PFSK-1 (cell line): ENCODE measurements at regions not wholly inside any gene's neighbourhood (a gene's known extent, or its start where the extent isn't known, plus 50 kb on each side); places are given as distances from the start of the nearest gene placed in this dataset.

Experiments
- FOXP2 ChIP-seq: optimal IDR thresholded peaks from 2 replicates; pipeline ENCODE3; 2011; ENCODE audit warnings: borderline replicate concordance, control low read depth, inconsistent platforms; ENCODE audit not compliant: insufficient read depth; ENCODE audit errors: extremely low read length, extremely low read depth
- POLR2AphosphoS5 ChIP-seq: IDR thresholded peaks from 2 replicates; pipeline ENCODE4 v1.6.1; 2012; ENCODE audit warnings: low read depth, mild to moderate bottlenecking, control low read depth, low read length, moderate library complexity
- REST ChIP-seq, 2 experiments: IDR thresholded peaks; 2 replicates each; pipeline versions ENCODE4 v1.6.1 to v1.8.0; 2011 to 2012; ENCODE audit warnings: low read depth in 2 of 2, low read length in 2 of 2, control low read depth in 1 of 2, inconsistent platforms in 1 of 2, mild to moderate bottlenecking in 1 of 2, moderate library complexity in 1 of 2; ENCODE audit not compliant: insufficient read depth in 1 of 2
- SIN3A ChIP-seq: IDR thresholded peaks from 2 replicates; pipeline ENCODE4 v1.6.1; 2012; ENCODE audit warnings: mild to moderate bottlenecking, low read length, moderate library complexity, borderline replicate concordance; ENCODE audit not compliant: insufficient read depth
- TAF1 ChIP-seq: IDR thresholded peaks from 2 replicates; pipeline ENCODE4 v1.6.1; 2012; ENCODE audit warnings: low read length, control low read depth, borderline replicate concordance; ENCODE audit not compliant: insufficient read depth

- TF ChIP-seq SIN3A = no peak
- no peak for TF ChIP-seq REST (IDR thresholded peaks at IDR 0.05; ENCODE audit: insufficient read depth in 1 of 2, low read depth in 2 of 2, low read length in 2 of 2)
- no peak for TF ChIP-seq FOXP2
- TF ChIP-seq POLR2AphosphoS5 = no peak
- TF ChIP-seq TAF1 = no peak
These were observed 101.5 kb upstream of the ADGRL2 start for GRCh38 chr1:81699234-81699633.

GRCh38 chr1:81695741-81696140, 105.0 kb upstream of the ADGRL2 start:
- no peak for TF ChIP-seq POLR2AphosphoS5
- no peak for TF ChIP-seq FOXP2
- no peak for TF ChIP-seq REST (IDR thresholded peaks at IDR 0.05; ENCODE audit: insufficient read depth in 1 of 2, low read depth in 2 of 2, low read length in 2 of 2)
- no peak for TF ChIP-seq TAF1
- no peak for TF ChIP-seq SIN3A

GRCh38 chr1:81693316-81693715, 107.4 kb upstream of the ADGRL2 start:
- no peak for TF ChIP-seq FOXP2
- no peak for TF ChIP-seq POLR2AphosphoS5
- TF ChIP-seq SIN3A = no peak
- no peak for TF ChIP-seq TAF1
- no peak for TF ChIP-seq REST (IDR thresholded peaks at IDR 0.05; ENCODE audit: insufficient read depth in 1 of 2, low read depth in 2 of 2, low read length in 2 of 2)

GRCh38 chr1:81690676-81691453, 109.9 kb upstream of the ADGRL2 start:
- no peak for TF ChIP-seq REST (IDR thresholded peaks at IDR 0.05; ENCODE audit: insufficient read depth in 1 of 2, low read depth in 2 of 2, low read length in 2 of 2)
- no peak for TF ChIP-seq SIN3A
- no peak for TF ChIP-seq TAF1
- no peak for TF ChIP-seq POLR2AphosphoS5
- TF ChIP-seq FOXP2 = no peak

- TF ChIP-seq TAF1 (no peak), REST (IDR thresholded peaks at IDR 0.05; ENCODE audit: insufficient read depth in 1 of 2, low read depth in 2 of 2, low read length in 2 of 2) (no peak), SIN3A (no peak), POLR2AphosphoS5 (no peak), FOXP2 (no peak)
These were observed 111.2 kb upstream of the ADGRL2 start for GRCh38 chr1:81689531-81689941.
